GM19395 (cell line): ENCODE measurements at regions not wholly inside any gene's neighbourhood (a gene's known extent, or its start where the extent isn't known, plus 50 kb on each side); places are given as distances from the start of the nearest gene placed in this dataset.

Source experiments
- ATAC-seq: cut with Tn5 transposase; IDR thresholded peaks from one replicate; pipeline ENCODE4 v1.9.1; 2021; ENCODE audit warnings: mild to moderate bottlenecking, moderate library complexity; ENCODE audit not compliant: unreplicated experiment

DNA sequence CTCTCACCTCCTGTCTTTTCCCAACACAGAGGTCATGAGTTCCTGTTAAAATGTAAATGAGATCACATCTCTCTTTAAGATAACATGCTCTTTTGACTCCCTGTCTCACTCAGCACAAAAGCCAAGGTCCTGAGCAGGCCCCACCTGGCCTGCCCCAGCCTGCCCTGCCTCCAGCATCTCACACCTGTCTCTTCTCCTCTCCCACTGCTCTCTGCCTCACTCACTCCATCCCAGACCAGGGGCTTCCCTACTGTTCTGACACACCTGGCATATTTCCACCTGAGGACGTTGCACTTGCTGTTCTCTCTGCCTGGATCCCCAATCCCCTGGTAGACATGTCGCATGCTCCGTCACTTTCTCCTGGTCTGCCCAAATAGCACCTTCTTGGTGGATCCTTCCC lies 285.0 kb upstream of the ZMIZ1 start:
- ATAC-seq, result no peak

GRCh38 chr10:78784546-78784945 lies 284.2 kb upstream of the ZMIZ1 start:
- ATAC-seq, result no peak

DNA sequence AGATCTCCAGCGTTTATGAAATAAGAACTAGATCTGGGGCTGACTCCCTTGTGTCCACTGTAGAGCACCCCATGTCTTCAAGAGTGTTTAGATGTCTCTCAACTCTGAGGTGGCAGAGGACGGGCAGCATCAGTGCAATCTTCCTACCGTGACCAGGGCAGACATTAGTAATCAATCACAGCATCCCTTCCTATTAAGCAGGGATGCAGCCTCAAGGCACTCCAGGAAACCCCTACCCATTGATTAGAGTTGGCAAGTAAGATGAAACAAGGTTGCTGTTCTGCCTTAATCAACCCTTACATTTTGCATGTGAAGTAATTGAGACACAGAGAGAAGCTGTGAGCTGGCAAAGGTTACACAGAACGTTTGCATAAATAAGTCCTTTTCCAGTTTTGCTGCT lies 283.7 kb upstream of the ZMIZ1 start:
- no peak for ATAC-seq

DNA sequence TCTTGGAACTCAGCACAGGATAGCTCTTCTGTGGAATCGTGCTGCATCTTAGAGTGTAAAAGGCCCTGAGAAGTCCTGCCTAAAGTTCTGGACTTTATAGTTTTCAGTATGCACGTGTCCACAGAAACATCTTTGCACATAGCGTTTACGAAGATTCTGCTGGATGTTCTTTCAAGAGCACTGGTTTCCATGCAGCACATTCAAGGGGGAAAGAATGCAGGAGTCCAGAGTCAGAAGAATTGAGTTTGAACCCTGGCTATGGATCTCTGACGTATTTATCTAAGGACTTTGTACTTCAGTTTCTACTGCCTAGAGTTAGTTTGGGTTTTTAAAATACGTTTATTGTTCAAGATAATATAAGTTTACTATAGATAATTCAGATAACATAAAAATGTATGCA lies 282.8 kb upstream of the ZMIZ1 start:
- ATAC-seq, result no peak

DNA sequence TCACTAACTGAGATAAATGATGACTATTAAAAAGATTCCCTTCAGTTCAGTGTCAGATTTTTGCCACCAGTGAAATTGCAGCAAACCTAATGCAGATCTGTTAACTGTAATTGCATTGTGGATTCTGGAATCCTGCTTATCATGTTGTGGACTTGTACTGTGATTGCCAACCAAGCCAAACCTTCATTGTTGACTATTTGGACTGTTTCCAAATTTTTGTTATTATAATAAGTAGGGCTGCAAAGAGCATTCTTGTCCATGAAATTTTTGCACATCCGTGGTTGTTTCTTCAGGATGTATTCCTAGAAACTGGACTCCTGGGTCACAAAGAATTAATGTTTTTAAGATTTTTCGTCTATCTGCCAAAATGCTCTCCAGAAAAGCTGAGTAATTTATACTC lies 281.6 kb upstream of the ZMIZ1 start:
- no peak for ATAC-seq

DNA sequence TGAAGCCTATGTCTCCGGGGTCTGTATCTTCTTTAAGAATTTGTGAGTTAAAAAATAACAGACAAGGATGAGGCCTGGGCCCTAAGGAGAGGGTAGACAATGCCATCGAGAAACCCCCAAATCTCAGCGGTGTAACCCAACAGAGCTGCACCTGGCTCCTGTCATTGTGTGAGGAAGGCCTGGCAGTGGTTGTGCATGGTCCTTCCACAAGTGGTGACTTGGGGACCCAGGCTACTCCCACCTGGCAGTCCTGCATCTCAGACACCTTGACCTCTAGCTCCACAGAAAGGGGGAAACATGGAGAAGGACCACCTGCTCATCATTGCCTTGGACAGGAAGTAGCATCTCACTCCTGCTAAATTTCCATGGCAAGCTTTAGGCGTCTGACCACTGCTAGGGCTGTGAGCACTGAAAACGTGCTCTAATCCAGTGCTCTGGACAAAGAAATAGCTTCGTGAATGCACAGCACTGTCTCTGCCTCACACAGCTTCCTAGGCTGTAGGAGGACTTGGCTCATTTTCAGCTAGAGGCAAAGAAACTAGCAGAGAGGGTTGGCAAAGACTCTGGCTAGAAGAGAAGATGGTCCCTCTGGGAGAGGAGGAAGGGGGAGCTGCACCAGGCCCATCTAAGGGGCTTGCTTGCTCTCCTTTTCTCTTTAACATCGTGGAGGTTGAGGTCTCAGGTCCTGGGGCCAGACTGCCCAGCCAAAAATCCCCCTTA lies 273.9 kb upstream of the ZMIZ1 start:
- no peak for ATAC-seq

DNA sequence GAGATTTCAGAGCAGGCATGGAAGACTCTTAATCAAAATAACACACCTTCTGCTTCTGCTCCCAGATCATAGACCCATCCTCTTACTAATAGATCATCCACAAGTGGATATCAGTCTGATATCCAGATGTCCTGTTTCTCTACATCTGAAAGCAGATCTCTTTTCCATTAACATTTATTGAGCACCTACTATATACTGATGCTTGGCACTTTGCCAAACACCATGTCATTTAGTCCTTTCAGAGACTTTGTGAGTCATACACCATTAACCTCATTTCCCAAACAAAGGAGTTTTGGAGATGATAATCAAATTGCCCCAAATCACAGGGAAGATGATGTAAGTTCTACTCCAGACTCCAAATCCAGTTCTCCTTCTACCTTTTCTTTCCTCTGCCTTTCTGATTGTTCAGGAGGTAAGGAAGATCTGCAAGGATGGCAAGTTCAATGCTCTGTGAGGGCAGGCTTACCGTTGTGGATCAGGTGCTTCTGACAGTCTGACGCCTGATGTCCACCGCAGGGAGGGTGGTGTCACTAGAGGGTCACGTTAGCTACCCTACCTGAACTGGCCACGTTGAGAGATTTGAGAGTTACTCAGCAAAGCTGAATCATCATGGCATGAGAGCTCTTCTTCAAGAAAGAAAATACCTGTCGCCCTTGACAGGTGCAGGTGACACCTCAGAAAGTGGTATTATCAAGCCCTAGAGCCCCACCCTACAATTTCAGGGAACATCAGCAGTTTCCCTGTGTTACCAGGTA lies 269.6 kb upstream of the ZMIZ1 start:
- ATAC-seq, result no peak

GRCh38 chr10:78800006-78800405 lies 268.8 kb upstream of the ZMIZ1 start:
- no peak for ATAC-seq

DNA sequence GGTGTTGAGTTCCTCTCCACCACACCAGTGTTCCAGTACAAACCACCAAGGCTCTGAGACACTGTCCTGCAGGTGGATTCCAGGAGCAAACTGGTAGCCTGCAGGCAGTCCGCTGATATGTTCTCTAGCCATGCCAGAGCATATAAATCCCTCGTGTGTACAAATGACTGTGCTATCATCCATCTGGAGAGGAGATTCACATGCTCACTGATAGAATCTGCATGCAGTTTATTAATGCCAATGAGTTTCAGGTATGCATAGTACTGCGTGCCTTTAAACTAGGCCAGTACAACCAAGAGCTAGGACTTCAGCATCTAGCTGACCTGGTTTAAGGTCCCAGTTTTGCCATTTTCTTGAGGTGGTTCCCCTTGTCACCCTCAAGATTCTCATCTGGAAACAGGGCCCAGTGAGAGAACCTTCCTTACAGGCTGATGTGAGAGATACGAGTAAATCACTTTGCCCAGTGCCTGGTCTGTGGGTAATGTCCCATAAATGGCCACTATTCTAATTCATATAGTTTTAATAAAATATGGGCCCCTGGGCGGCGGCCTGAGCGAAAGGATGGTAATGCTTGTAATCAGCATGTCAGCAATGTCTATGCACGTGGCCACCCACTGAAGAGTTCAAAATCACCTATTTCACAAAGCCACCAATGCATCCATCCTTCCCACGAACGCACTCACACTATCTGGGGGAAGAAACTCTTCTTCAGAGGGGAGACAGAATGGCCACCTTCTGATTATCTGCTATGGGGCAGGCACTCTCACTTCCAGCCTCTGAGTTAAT lies 268.0 kb upstream of the ZMIZ1 start:
- ATAC-seq, result no peak

DNA sequence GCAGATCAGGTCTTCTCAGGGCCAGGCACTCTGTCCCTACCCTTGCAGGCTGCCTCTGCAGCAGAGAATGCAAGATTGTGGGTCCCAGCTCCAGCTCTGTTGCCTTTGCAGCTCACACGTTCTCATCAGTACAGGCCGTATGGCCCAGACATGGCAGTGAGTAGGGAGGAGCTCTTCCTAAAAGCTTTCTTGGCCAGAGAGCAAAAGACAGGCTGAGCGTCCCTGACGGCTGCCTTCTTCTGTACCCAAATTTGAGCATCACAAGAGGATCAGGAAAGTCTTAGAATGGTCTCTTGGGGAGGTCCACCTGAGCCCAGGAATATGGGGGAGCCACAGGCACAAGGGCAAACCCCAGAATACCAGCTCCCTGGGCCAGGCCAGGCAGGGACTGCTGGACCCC lies 266.3 kb upstream of the ZMIZ1 start:
- ATAC-seq, result no peak

DNA sequence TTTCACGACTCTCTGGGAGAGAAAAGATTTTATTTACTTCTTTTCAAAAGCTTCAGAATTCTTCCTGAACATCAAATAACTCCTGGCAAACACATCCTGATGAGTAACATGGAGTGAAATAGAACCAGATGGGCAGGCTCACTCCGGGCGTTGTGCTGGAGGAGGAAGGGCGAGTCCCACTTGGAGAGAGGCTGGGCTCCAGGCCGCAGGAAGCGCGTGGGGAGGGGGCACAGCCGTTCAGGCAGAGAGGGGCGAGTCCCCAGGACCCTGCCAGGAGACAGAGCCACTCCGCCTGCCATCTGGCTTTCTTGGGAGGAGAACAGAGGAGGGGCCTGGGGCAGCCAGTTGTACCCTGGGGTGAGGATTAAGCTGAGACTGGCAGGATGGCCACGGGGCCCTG lies 265.9 kb upstream of the ZMIZ1 start:
- no peak for ATAC-seq

- no peak for ATAC-seq
Observed at GRCh38 chr10:78803710-78804109, 265.1 kb upstream of the ZMIZ1 start.

DNA sequence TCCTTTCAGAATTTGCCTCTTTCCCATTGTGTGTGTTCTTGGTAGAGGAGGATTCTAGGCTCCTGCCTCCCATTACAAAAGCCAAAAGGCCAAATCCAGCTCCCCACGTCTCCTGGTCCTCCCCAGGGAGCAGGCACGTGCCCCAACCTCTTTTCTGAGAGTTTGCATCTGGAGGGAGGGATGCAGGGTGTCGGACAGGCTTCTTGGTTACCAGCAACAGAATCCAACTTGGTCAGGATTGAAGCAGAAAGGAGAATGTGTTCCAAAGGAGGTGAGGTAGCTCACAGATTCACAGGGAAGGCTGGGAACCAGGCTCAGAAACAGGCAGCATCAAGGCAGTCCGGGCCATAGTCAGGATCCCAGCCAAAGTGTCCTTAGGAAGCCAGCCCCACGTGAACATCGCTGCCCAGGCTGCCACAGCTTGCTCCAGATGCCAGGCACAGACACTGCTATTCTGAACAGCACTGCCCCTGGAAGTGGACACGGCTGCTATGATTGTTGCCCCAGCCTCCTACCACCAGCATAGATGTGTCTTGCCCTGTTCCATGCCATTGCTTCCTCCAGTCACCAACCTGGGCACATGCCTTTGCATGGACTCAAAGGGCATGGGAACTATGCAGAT lies 264.2 kb upstream of the ZMIZ1 start:
- no peak for ATAC-seq

GRCh38 chr10:78805176-78805575 lies 263.6 kb upstream of the ZMIZ1 start:
- no peak for ATAC-seq

- no peak for ATAC-seq
Observed at GRCh38 chr10:78806681-78807221, 262.0 kb upstream of the ZMIZ1 start.

- no peak for ATAC-seq
Observed at GRCh38 chr10:78807504-78808203, 261.1 kb upstream of the ZMIZ1 start.

- no peak for ATAC-seq
Observed at GRCh38 chr10:78808286-78808685, 260.5 kb upstream of the ZMIZ1 start.

GRCh38 chr10:78808736-78809367 lies 259.9 kb upstream of the ZMIZ1 start:
- ATAC-seq, result no peak

- ATAC-seq, result no peak
Observed at GRCh38 chr10:78811174-78811573, 257.6 kb upstream of the ZMIZ1 start.
